Smooth muscle cell (in vitro differentiated cells): ENCODE measurements at regions not wholly inside any gene's neighbourhood (a gene's known extent, or its start where the extent isn't known, plus 50 kb on each side); places are given as distances from the start of the nearest gene placed in this dataset.

Experiments used
- DNase-seq: peaks from one replicate; lab custom pipeline; 2025; ENCODE audit not compliant: unreplicated experiment; lab: John Stamatoyannopoulos, UW
- H2AFZ ChIP-seq: fragments of 200-600 bp; sonication (generic); 2 replicates; pipeline ENCODE4 v1.6.0; 2016; ENCODE audit warnings: antibody characterized with exemption, low read depth, mild to moderate bottlenecking
- H3F3A ChIP-seq: fragments of 200-600 bp; sonication (generic); 2 replicates; pipeline ENCODE4 v1.6.0; 2017; ENCODE audit warnings: antibody characterized with exemption, low read depth
- H3K27ac ChIP-seq: fragments of 200-600 bp; sonication (generic); 2 replicates; pipeline ENCODE4 v1.5.1; 2016; ENCODE audit warnings: low read depth, mild to moderate bottlenecking
- H3K27me3 ChIP-seq: fragments of 200-600 bp; sonication (generic); 2 replicates; pipeline ENCODE4 v1.6.1; 2016; ENCODE audit warnings: low read depth, mild to moderate bottlenecking
- H3K36me3 ChIP-seq: fragments of 200-600 bp; sonication (generic); 2 replicates; pipeline ENCODE4 v1.5.1; 2016; ENCODE audit warnings: low read depth
- H3K4me1 ChIP-seq: fragments of 200-600 bp; sonication (generic); 2 replicates; pipeline ENCODE4 v1.5.1; 2016; ENCODE audit warnings: low read depth
- H3K4me2 ChIP-seq: fragments of 200-600 bp; sonication (generic); 2 replicates; pipeline ENCODE4 v1.6.0; 2016; ENCODE audit warnings: mild to moderate bottlenecking
- H3K4me3 ChIP-seq: fragments of 200-600 bp; sonication (generic); 2 replicates; pipeline ENCODE4 v1.5.1; 2016; ENCODE audit warnings: mild to moderate bottlenecking
- H3K79me2 ChIP-seq: fragments of 200-600 bp; sonication (generic); 2 replicates; pipeline ENCODE4 v1.6.0; 2016; ENCODE audit warnings: low read depth, mild to moderate bottlenecking
- H3K9ac ChIP-seq: fragments of 200-600 bp; sonication (generic); 2 replicates; pipeline ENCODE4 v1.6.0; 2016; ENCODE audit warnings: low read depth
- H3K9me3 ChIP-seq: fragments of 200-600 bp; sonication (generic); replicated peaks from 2 replicates; pipeline ENCODE4 v1.5.1; 2016; ENCODE audit warnings: low read depth
- H4K20me1 ChIP-seq: fragments of 200-600 bp; sonication (generic); 2 replicates; pipeline ENCODE4 v1.6.0; 2016; ENCODE audit warnings: low read depth
- WGBS: methylation state at CpG from one replicate; pipeline ENCODE4 v1.1.7; 2016; ENCODE audit warnings: low lambda C conversion rate; 5-methylcytosine and 5-hydroxymethylcytosine counted together
- TF ChIP-seq, protein P1 (sequence below): fragments of 200-600 bp; sonication (generic); IDR thresholded peaks from 2 replicates; pipeline ENCODE4 v1.5.1; 2017; ENCODE audit warnings: borderline replicate concordance, mild to moderate bottlenecking, antibody characterized with exemption; ENCODE audit not compliant: insufficient read depth, poor library complexity, severe bottlenecking

DNA sequence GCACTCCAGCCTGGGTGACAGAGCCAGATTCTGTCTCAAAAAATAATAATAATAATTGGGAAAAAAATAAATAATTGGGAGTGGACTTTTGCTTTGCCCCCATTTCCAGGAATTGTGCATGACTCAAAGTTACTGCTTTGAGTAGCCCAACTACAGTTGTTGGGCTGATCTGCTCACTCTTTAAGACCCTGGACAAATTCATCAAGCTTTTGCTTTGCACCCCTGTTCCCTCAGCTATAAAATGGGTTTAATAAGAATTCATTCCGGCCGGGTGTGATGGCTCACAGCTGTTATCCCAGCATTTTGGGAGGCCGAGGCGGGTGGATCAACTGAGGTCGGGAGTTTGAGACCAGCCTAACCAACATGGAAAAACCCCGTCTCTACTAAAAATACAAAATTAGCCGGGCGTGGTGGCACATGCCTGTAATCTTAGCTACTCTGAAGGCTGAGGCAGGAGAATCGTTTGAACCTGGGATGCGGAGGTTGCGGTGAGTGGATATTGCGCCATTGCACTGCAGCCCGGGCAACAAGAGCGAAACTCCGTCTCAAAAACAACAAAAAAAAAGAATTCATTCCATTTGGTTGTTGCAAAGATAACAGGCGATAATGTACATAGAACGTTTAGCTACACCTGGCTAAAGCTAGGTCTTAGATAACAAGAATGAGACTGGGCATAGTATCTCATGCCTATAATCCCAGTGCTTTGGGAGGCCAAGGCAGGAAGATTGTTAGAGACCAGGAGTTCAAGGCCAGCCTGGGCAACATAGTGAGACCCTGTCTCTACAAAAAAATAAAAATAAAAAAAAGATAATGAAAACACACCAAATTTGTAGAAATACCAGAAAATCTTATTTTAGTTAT is 87.9 kb upstream of the ZNF217 start:
- Histone ChIP-seq H3K27me3 (no peaks in the 10 kb centered on the region), H3K27ac (no peak overlapping the region), H3K4me3 (no peak overlapping the region), H3K9me3 (no peaks in the 10 kb centered on the region), H2AFZ (no peak overlapping the region), H3K4me1 (peaks cover 30% of the 10 kb centered on the region), H3K4me2 (no peak overlapping the region), H3K36me3 (no peaks in the 10 kb centered on the region), H3F3A (peaks cover 3% of the 10 kb centered on the region), H4K20me1 (no peaks in the 10 kb centered on the region), H3K79me2 (no peaks in the 10 kb centered on the region), H3K9ac (no peak overlapping the region)
- WGBS: 97% methylated on average over 17 of the region's 17 CpGs
- TF ChIP-seq, protein P1, sequence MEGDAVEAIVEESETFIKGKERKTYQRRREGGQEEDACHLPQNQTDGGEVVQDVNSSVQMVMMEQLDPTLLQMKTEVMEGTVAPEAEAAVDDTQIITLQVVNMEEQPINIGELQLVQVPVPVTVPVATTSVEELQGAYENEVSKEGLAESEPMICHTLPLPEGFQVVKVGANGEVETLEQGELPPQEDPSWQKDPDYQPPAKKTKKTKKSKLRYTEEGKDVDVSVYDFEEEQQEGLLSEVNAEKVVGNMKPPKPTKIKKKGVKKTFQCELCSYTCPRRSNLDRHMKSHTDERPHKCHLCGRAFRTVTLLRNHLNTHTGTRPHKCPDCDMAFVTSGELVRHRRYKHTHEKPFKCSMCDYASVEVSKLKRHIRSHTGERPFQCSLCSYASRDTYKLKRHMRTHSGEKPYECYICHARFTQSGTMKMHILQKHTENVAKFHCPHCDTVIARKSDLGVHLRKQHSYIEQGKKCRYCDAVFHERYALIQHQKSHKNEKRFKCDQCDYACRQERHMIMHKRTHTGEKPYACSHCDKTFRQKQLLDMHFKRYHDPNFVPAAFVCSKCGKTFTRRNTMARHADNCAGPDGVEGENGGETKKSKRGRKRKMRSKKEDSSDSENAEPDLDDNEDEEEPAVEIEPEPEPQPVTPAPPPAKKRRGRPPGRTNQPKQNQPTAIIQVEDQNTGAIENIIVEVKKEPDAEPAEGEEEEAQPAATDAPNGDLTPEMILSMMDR: no peak
- no peak for DNase-seq

DNA sequence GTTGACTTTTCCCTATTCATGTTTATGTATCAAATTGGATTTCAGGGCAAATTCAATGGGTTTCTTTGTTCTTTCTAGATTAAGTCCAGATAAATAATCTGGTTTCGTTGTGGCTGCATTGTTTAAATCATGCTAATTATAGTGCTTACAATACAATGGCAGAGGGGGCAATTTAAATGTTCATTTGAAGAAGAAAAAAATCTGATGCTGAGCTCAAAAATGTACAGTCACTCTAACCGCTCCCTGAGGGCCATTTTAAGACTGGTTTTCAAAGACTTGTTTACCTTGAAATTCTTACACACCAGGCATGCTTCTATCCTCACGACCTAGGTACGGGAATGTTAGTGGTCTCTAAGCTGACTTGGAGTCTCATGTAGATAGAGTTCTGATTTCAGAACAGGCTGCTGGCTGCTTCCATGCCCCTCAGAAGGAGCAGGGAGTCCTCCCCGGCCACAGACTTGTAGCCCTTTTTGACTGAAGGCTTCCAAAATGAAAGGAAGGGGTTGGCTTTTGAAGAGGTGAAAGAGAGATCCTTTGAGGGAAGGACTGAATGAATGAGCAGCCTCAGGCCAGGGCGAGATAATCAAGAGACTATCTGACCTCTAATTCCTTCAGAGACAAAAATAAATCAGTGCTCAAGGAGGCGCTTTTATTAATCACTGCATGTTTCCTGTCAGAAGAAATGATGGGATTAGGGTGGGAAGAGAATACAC is 86.1 kb upstream of the ZNF217 start:
- Histone ChIP-seq H3K36me3 (no peaks in the 10 kb centered on the region), H3K27ac (peak overlapping the region; percentile 45), H3K9me3 (no peaks in the 10 kb centered on the region), H3F3A (peaks cover 3% of the 10 kb centered on the region), H3K4me2 (peak overlapping the region; percentile 62), H3K79me2 (no peaks in the 10 kb centered on the region), H3K4me1 (peaks cover 30% of the 10 kb centered on the region), H2AFZ (peak overlapping the region; percentile 93), H4K20me1 (no peaks in the 10 kb centered on the region), H3K27me3 (no peaks in the 10 kb centered on the region), H3K9ac (no peak overlapping the region), H3K4me3 (no peak overlapping the region)
- 46% methylated on average over 7 of the region's 7 CpGs for WGBS
- TF ChIP-seq, protein P1: no peak
- DNase-seq: no peak

DNA sequence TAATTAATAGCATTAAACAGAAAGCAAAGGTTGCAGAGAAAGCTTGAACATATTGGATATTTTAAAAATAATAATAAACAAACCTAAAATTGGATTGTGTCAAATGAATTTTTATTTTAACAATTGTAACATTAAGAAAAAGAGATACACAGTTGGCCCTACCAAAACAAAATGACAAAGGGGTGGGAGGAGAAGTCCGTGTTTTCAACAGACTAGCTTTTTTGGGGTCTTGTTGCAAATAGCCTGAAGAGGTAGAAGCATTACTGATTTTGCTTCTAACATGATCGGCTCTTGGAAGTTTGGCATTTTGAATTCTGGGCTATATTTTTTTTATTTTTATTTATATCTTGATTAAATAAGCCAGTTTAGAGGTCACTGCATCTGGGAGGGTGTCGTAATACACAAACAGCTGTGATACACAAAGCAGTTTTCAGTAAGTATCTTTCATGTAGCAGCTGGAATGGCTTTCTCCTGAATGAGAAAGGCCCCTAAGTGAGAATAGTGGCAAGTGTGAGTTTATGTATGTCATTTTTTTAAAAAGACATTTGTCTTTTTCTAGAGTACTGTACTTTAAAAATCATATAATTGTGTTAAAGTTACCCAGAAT is 85.5 kb upstream of the ZNF217 start:
- DNase-seq: no peak
- WGBS: 68% methylated on average over 3 of the region's 3 CpGs
- peak overlapping the region; percentile 93 for H2AFZ ChIP-seq
- no peaks in the 10 kb centered on the region for H3K79me2 ChIP-seq
- H3K9ac ChIP-seq: no peak overlapping the region
- peak overlapping the region; percentile 62 for H3K4me2 ChIP-seq
- no peaks in the 10 kb centered on the region for H3K36me3 ChIP-seq
- no peak overlapping the region for H3K4me3 ChIP-seq
- no peaks in the 10 kb centered on the region for H4K20me1 ChIP-seq
- no peaks in the 10 kb centered on the region for H3K27me3 ChIP-seq
- H3K9me3 ChIP-seq: no peaks in the 10 kb centered on the region
- H3F3A ChIP-seq: peaks cover 3% of the 10 kb centered on the region
- H3K27ac ChIP-seq: peak overlapping the region; percentile 45
- TF ChIP-seq, protein P1: no peak
- H3K4me1 ChIP-seq: peaks cover 30% of the 10 kb centered on the region
